ENCODE measurements at regions not wholly inside any gene's neighbourhood (a gene's known extent, or its start where the extent isn't known, plus 50 kb on each side); places are given as distances from the start of the nearest gene placed in this dataset.

DNA sequence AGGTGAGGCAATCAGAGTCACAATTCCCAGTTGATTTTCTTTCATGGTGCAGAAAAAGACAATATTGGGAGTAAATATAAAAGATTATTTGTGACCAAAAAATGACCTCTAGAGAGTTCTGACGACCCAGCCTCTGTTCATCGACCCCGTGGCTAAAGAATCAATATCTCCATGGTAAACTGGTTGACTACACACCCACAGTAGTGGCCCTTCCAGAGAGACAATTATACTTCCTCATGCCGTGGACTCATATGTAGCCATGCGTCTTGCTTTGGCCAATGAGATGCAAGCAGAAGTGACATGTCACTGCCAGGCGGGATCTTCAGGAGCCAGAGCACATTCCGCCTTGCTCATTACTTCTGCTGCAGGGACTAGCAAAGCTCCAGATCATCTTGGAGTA is 163.3 kb upstream of the RAD23B start:
- DNase-seq: no peak

DNA sequence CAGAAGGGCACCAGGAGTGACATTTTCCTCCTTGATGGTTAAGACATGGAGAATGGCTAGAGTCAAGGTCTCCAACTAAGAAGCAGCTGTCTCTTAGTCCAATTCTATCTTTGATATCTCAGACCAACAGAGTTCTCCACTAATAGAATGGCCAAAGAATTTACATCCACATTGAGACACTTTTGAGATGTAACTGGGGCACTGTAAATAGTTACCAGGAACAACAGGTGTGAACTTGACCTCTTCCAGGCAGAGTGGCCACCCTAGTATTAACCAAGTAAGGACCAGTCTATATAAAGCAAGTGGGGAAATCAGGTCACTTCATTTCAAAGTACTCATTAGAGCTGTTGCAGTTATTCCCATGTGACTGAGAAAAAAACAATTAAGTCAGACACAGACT is 159.7 kb upstream of the RAD23B start:
- no peak for DNase-seq

DNA sequence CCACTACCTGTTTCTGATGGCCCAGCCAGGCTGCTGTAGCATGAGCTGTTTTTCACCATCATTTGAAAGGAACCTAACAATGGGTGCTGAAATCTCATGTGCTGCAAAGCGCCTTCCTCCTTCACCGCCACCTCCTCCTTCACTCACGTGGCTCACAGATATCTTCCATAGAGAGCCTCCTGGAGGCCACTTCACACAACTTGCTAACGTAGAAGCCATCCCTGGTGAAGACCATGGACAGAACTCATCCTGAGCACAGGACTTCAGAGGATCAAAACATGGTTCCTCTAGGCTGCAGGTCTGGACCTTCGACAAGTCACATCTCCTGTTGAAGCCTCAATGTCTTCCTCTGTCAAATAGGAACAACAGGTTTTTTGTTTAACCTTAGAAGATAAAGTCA is 155.5 kb upstream of the RAD23B start:
- DNase-seq: no peak

DNA sequence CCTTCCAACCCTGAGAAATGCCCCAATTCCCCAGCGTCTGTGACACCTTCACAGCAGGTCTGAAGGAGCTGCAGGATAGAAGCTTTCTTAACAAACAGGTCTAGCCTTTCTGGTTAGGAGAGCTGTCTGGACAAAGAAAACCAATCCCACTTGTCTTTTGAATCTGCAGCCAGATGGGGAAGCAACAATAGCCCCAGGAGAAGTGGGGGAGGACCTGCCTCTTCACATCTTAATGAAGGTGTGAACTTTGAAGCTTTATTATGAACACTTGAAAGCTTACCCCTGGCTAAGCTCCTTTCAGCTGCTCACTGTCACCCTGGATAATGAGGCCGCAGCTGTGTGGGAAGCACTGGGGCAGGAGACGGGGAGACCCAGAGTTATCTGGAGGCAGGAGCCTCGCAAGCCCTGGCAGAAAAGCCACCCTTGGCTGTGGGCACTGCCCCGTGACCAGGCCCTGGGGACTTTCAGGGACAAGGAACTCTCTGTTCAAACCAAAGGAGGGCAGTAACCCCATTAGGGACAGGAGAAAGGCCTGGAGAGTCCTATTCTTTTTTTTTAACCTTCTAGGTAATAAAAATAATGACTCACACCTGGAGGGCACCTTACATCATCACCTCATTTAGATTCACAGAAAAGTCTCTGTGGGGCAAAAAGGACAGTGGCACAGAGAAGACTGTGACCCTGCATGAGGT is 151.8 kb upstream of the RAD23B start:
- no peak for DNase-seq

DNA sequence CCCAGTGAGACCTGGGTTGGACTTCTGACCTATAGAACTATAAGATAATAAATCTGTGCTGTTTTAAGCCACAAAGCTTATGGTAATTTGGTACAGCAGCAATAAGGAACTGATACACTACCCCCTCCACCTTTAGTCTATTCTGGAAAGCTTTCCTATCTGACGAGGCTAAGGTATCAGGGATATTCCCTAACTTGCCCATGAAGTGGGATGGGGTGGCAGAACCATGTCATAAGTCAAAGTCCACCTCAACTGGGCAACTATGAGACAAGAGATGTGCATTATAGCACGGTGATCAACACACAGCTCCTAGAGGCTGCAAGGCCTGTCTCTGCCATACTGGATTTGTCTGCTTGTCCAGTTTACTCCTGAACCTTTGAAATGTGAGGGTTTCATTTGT is 146.8 kb upstream of the RAD23B start:
- DNase-seq: no peak

- peak in 1 of 2 experiments; percentile 9 for DNase-seq
Measured at GRCh38 chr9:107137495-107138202, 145.4 kb upstream of the RAD23B start.

GRCh38 chr9:107138261-107138992 is 144.7 kb upstream of the RAD23B start:
- no peak for DNase-seq

DNA sequence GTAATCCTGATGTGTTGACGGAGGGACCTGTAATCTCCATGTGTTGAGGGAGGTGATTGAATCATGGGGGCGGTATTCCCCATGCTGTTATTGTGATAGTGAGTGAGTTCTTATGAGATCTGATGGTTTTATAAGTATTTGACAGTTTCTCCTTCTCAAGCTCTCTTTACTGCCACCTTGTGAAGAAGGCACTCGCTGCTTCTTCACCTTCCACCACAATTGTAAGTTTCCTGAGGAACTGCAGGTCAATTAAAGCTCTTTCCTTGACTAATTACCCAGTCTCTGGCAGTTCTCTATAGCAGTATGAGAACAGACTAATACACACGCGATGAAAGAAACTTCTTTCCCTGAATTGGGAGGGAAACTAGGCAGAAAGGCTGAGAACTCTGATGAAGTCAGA is 141.1 kb upstream of the RAD23B start:
- no peak for DNase-seq

DNA sequence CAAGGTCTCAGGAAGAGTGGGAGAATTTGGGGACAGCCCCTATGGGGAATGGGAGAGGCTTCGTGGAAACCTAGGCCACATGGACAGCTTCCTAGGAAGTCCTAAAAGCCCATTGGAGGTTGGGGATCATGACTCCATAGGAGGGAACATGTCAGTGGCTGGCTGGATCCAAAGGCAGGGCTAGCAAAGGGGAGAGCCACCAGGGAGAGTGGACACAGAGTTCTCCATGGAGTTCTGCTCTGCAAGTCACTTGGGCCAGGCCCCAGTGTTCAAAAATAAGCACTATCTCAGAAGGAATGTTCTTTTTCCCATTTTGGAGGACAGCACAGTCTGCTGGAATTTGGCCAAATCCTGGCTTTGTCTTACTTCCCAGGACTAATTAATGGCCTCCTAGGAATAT is 140.6 kb upstream of the RAD23B start:
- no peak for DNase-seq

DNA sequence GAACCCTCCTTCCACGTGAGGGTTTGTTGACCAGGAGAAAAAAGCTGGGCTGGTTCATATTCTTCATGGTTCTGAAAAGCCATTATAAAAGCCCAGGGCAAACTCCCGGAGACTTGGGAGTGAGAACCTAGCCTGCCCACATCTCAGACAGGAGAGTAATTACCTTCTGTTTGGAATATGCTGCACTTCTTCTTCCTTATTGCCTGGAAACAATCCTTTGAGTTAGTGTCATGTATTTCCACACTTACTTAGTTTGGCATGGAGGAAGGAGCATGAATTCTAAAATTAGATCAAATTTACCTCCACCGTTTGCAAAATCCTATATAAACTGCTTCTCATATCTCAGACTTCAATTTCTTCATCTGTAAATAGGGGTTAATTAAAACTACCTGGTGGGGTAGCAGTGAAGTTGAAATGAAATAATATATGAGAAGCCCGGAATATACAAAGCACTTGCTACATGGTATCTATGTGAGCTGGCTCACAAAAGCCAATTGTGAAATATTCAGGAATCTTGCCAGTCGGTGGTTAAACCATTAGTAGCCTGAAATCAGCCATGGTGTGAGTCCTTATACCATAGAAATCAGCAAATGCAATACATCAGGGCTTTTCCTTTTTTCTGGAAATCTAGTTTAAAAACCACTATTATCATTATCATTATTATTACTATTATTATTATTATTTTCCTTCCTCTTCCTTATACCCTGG is 140.0 kb upstream of the RAD23B start:
- DNase-seq: no peak

DNA sequence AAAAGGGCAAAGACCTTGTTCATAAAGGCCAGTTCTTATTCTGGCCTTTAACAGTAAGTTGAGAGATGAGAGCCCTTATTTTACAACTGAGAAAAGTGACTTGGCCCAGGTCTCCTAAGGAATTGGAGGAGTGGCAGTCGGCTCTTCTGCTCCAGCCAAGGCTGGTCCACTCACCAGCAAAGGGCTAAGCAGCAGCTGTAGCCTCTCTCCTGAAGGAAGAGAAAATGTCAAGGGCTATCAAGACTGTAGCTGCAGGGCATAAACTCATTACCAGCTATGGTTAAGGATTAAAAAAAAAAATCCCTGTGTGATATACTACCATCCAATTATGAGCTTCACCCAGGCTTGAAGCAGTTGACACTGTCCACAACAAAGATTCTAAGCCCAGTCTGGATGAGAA is 138.6 kb upstream of the RAD23B start:
- DNase-seq: no peak

DNA sequence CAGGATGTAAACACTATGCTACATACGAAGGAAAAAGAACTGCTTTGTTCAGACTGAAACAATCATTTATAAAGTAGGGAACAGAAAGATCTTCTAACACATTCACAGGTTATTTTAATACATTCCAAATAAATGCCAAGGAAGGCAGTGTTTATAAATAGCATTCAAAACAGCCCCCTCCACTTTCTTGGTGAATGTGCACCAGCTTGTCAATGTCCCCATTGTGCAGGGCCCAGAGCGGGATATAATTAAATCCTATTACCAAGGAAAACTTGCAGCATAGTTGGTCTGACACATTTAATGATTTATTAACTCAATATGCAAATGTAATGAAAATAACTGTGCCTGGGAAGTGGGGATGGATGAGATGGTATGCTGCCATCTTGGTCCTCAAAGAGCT is 135.9 kb upstream of the RAD23B start:
- no peak for DNase-seq

DNA sequence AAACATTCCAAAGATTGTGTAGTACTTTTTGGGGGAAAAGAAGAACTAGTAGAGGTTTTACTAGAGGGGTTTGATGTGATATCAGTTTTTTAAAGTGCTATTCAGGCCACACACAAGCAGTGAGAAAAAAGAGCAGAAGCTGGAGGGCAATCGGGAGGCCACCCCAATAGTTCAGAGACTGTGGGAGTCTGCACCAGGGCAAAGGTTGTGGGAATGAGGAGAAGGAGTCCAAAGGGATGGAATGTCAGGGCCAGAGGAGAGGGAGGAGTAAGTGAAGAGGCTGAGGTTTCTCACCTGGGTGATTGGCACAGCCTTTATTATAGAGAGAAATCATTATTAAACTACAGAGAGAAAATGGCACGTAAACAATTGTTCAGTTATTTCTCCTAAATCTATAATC is 134.9 kb upstream of the RAD23B start:
- no peak for DNase-seq

- DNase-seq: no peak
Measured at GRCh38 chr9:107149756-107150155, 133.3 kb upstream of the RAD23B start.

GRCh38 chr9:107153336-107153735 is 129.7 kb upstream of the RAD23B start:
- no peak for DNase-seq

DNA sequence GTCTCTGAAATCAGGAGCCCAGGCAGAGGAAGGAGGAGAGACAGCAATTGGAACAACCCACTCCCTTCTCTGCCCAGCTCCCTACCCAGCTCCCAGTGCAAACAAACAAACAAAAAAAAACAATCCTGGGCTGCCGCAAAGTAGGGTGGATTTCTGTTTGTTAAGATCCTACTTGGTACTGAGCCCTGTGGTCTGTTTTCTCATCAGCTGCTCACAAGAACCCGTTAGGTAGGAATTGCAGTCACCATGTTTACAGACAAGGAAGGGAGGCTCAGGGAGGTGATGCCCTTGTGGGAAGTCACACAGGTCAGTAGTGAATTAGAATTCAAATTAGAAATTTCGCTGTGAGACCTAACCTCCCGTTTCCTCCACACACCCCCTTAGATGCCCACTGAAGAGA is 128.8 kb upstream of the RAD23B start:
- DNase-seq: no peak

DNA sequence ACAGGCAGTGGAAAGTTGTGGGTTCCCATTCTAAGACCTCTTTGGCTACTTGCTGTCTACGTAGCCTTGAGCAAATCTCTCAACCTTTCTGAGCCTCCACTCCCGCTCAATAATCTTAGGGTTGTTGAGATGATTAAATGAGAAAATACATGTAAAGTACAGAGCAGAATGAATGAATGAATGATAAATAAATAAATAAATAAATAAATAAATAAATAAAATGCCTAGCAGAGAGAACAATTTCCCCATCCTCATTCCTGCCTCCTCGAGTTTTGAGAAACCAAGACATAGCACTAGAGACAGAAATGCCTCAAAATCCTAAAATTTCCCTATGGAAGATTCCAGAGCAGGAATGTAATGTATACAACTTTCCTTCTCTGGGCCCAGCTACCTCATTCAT is 128.3 kb upstream of the RAD23B start:
- no peak for DNase-seq

GRCh38 chr9:107155244-107155817 is 127.7 kb upstream of the RAD23B start:
- no peak for DNase-seq

GRCh38 chr9:107158321-107158720 is 124.8 kb upstream of the RAD23B start:
- no peak for DNase-seq

DNA sequence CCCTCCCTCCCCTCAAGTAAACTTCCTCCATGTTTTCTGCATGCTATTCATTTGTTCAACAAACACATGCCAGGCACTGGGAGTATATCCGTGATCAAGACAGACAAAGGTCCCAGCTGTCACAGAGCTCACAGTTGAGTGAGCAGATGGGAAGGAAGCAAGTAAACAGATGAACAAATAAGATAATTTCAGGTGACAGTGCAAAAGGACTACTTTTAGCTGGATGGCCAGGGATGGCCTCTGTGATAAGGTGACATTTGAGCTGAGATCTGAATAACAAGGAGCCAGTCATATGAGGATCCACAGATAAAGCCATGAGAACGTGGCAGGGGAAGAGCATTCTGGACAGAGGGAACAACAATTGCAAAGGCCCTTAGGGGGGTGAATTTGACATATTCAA is 121.7 kb upstream of the RAD23B start:
- no peak for DNase-seq

- DNase-seq: no peak
Measured at GRCh38 chr9:107163370-107163769, 119.7 kb upstream of the RAD23B start.

DNA sequence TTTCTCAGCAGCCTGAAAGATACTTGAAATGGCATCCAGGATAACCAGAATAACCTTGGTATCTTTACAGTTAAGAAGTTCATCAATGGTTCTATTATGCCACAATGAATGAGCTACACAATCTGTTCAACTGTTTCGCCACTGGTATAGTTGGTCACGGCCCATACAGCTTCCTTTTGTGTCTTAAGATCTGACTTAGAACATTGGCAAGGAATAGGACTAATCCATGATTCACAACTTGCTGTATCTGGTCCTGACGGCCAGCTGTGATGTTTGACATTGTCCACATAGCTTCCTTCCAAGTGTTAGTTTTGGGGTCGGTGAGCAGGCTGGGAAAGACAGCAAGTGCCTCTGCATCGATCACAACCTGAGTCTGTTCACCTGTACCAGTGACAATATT is 113.3 kb upstream of the RAD23B start:
- DNase-seq: no peak

DNA sequence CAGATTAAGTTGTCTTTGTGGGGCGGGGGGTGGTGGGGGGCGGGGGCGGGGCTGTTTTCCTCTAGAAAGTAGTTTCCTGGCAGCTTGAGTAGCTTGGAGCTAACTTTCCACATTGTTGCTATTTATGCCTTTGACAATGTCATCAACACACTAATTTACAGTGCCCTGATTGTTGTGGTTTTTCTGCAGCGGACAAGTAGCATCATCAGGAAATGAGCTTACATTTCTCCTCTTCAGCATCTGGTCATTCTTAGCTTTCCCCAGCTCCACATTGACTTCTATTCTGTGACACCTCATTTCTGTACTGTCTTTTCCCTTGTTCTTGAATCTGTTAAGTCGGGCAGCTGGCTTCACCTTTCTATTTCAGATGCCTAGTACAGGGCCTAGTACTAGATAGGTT is 112.3 kb upstream of the RAD23B start:
- no peak for DNase-seq

All from NCI-H446 (cell line).